ENCODE measurements at regions not wholly inside any gene's neighbourhood (a gene's known extent, or its start where the extent isn't known, plus 50 kb on each side); places are given as distances from the start of the nearest gene placed in this dataset.

- no peak overlapping the region for H3K9ac ChIP-seq (ENCODE audit: control insufficient read depth, extremely low read depth, insufficient read depth, low read length)
- no peaks in the 10 kb centered on the region for H3K4me1 ChIP-seq (ENCODE audit: control insufficient read depth, extremely low read depth, insufficient read depth, low read length)
- H3K9me1 ChIP-seq (ENCODE audit: control insufficient read depth, extremely low read depth, insufficient read depth, low read length) = no peaks in the 10 kb centered on the region
- dilution Hi-C loops (cut with MboI; ENCODE audit: extremely low pct_ligation_motif_present, low sequenced_read_pairs) = no loop called here
- H3K4me3 ChIP-seq (ENCODE audit: control insufficient read depth in 2 of 3, extremely low read depth in 1 of 3, insufficient read depth in 2 of 3, low read depth in 1 of 3, low read length in 3 of 3) = no peak overlapping the region
- no peak overlapping the region for H3K4me2 ChIP-seq (ENCODE audit: control insufficient read depth, extremely low read depth, insufficient read depth, low read depth, low read length)
- H3K9me3 ChIP-seq (ENCODE audit: control insufficient read depth, low read depth, low read length) = no peaks in the 10 kb centered on the region
- no peak overlapping the region for H2AFZ ChIP-seq (ENCODE audit: control insufficient read depth, low read length)
- TF ChIP-seq CTCF (optimal IDR thresholded peaks at IDR 0.05 in 1 of 3, IDR thresholded peaks at IDR 0.05 in 1 of 3, conservative IDR thresholded peaks at IDR 0.05 in 1 of 3; ENCODE audit: extremely low read depth in 1 of 3, insufficient read depth in 2 of 3, low read length in 3 of 3) (no peak), EZH2 (IDR thresholded peaks at IDR 0.05; ENCODE audit: low read length) (no peak)
- no peak for FAIRE-seq
- no peaks in the 10 kb centered on the region for H3K27me3 ChIP-seq (ENCODE audit: control insufficient read depth, extremely low read depth, insufficient read depth, low read length)
- no peaks in the 10 kb centered on the region for H3K79me2 ChIP-seq (ENCODE audit: control insufficient read depth, insufficient read depth, low read length)
- no peaks in the 10 kb centered on the region for H4K20me1 ChIP-seq (ENCODE audit: control insufficient read depth, extremely low read depth, insufficient read depth, low read length)
- no peak overlapping the region for H3K27ac ChIP-seq (ENCODE audit: control insufficient read depth, insufficient read depth, low read length)
- H3K36me3 ChIP-seq (ENCODE audit: control insufficient read depth in 2 of 2, extremely low read depth in 1 of 2, insufficient read depth in 2 of 2, low read length in 2 of 2) = no peaks in the 10 kb centered on the region
- DNase-seq (ENCODE audit: low read depth, low spot score) = peak; percentile 2
Observed at GRCh38 chr13:47004540-47004939, 107.7 kb upstream of the HTR2A start.

GRCh38 chr13:47004027-47004426 is 107.2 kb upstream of the HTR2A start:
- H3K36me3 ChIP-seq (ENCODE audit: control insufficient read depth in 2 of 2, extremely low read depth in 1 of 2, insufficient read depth in 2 of 2, low read length in 2 of 2) = no peaks in the 10 kb centered on the region
- no peak overlapping the region for H3K27ac ChIP-seq (ENCODE audit: control insufficient read depth, insufficient read depth, low read length)
- no peaks in the 10 kb centered on the region for H3K79me2 ChIP-seq (ENCODE audit: control insufficient read depth, insufficient read depth, low read length)
- H3K9ac ChIP-seq (ENCODE audit: control insufficient read depth, extremely low read depth, insufficient read depth, low read length) = no peak overlapping the region
- dilution Hi-C loops (cut with MboI; ENCODE audit: extremely low pct_ligation_motif_present, low sequenced_read_pairs) = no loop called here
- H3K27me3 ChIP-seq (ENCODE audit: control insufficient read depth, extremely low read depth, insufficient read depth, low read length) = no peaks in the 10 kb centered on the region
- FAIRE-seq (no peak), DNase-seq (ENCODE audit: low read depth, low spot score) (no peak)
- no peaks in the 10 kb centered on the region for H3K9me3 ChIP-seq (ENCODE audit: control insufficient read depth, low read depth, low read length)
- no peak overlapping the region for H3K4me3 ChIP-seq (ENCODE audit: control insufficient read depth in 2 of 3, extremely low read depth in 1 of 3, insufficient read depth in 2 of 3, low read depth in 1 of 3, low read length in 3 of 3)
- no peak overlapping the region for H2AFZ ChIP-seq (ENCODE audit: control insufficient read depth, low read length)
- H3K4me2 ChIP-seq (ENCODE audit: control insufficient read depth, extremely low read depth, insufficient read depth, low read depth, low read length) = no peak overlapping the region
- no peaks in the 10 kb centered on the region for H3K9me1 ChIP-seq (ENCODE audit: control insufficient read depth, extremely low read depth, insufficient read depth, low read length)
- peak in 2 of 3 experiments; percentile 5 to 35 for TF ChIP-seq CTCF (optimal IDR thresholded peaks at IDR 0.05 in 1 of 3, IDR thresholded peaks at IDR 0.05 in 1 of 3, conservative IDR thresholded peaks at IDR 0.05 in 1 of 3; ENCODE audit: extremely low read depth in 1 of 3, insufficient read depth in 2 of 3, low read length in 3 of 3)
- no peak for TF ChIP-seq EZH2 (IDR thresholded peaks at IDR 0.05; ENCODE audit: low read length)
- H4K20me1 ChIP-seq (ENCODE audit: control insufficient read depth, extremely low read depth, insufficient read depth, low read length) = no peaks in the 10 kb centered on the region
- H3K4me1 ChIP-seq (ENCODE audit: control insufficient read depth, extremely low read depth, insufficient read depth, low read length) = no peaks in the 10 kb centered on the region
